HG02885 (cell line): ENCODE measurements at regions not wholly inside any gene's neighbourhood (a gene's known extent, or its start where the extent isn't known, plus 50 kb on each side); places are given as distances from the start of the nearest gene placed in this dataset.
"Not testable (repeated sequence)": the region's sequence is repeated elsewhere in the genome, so short reads cannot be mapped to it uniquely, and the experiment has no call there.

Experiments
- ATAC-seq: cut with Tn5 transposase; IDR thresholded peaks from one replicate; pipeline ENCODE4 v1.9.1; 2021; ENCODE audit warnings: mild to moderate bottlenecking; ENCODE audit not compliant: unreplicated experiment, poor library complexity

GRCh38 chr4:66963084-66963483, 582.2 kb downstream of the CENPC start:
- no peak for ATAC-seq

GRCh38 chr4:66959207-66959606, 586.1 kb downstream of the CENPC start:
- no peak for ATAC-seq

GRCh38 chr4:66956852-66957251, 588.5 kb downstream of the CENPC start:
- no peak for ATAC-seq

GRCh38 chr4:66956426-66956825, 588.9 kb downstream of the CENPC start:
- no peak for ATAC-seq

- no peak for ATAC-seq
These were observed 589.5 kb downstream of the CENPC start for GRCh38 chr4:66955784-66956183.

GRCh38 chr4:66949419-66949818, 595.9 kb downstream of the CENPC start:
- ATAC-seq, result no peak

- no peak for ATAC-seq
These were observed 598.5 kb downstream of the CENPC start for GRCh38 chr4:66946761-66947160.

- no peak for ATAC-seq
These were observed 602.2 kb downstream of the CENPC start for GRCh38 chr4:66943112-66943511.

- ATAC-seq, result not testable (repeated sequence)
These were observed 613.3 kb downstream of the CENPC start for GRCh38 chr4:66931981-66932380.

GRCh38 chr4:66930206-66930605, 615.1 kb downstream of the CENPC start:
- ATAC-seq, result no peak

GRCh38 chr4:66929748-66930147, 615.6 kb downstream of the CENPC start:
- ATAC-seq, result no peak

- ATAC-seq, result not testable (repeated sequence)
These were observed 616.4 kb downstream of the CENPC start for GRCh38 chr4:66928881-66929280.

- ATAC-seq, result no peak
These were observed 617.4 kb downstream of the CENPC start for GRCh38 chr4:66927937-66928336.

GRCh38 chr4:66926687-66927086, 618.6 kb downstream of the CENPC start:
- ATAC-seq, result no peak

- ATAC-seq, result no peak
These were observed 622.0 kb downstream of the CENPC start for GRCh38 chr4:66923081-66923865.

GRCh38 chr4:66921433-66921832, 623.9 kb downstream of the CENPC start:
- no peak for ATAC-seq

GRCh38 chr4:66920514-66920913, 624.8 kb downstream of the CENPC start:
- ATAC-seq, result no peak

- ATAC-seq, result no peak
These were observed 633.4 kb downstream of the CENPC start for GRCh38 chr4:66911880-66912279.

- no peak for ATAC-seq
These were observed 639.0 kb downstream of the CENPC start for GRCh38 chr4:66906314-66906713.

GRCh38 chr4:66899422-66900065, 645.8 kb downstream of the CENPC start:
- ATAC-seq, result no peak

GRCh38 chr4:66893807-66894206, 651.5 kb downstream of the CENPC start:
- ATAC-seq, result no peak

- no peak for ATAC-seq
These were observed 658.2 kb downstream of the CENPC start for GRCh38 chr4:66887061-66887460.
